NCI-H2171 treated with DMSO at 0.1 percent for 48 hours (cell line): ENCODE measurements at regions not wholly inside any gene's neighbourhood (a gene's known extent, or its start where the extent isn't known, plus 50 kb on each side); places are given as distances from the start of the nearest gene placed in this dataset.

Experiments
- DNase-seq: peaks from one replicate; lab custom pipeline; 2025; lab: John Stamatoyannopoulos, UW

DNA sequence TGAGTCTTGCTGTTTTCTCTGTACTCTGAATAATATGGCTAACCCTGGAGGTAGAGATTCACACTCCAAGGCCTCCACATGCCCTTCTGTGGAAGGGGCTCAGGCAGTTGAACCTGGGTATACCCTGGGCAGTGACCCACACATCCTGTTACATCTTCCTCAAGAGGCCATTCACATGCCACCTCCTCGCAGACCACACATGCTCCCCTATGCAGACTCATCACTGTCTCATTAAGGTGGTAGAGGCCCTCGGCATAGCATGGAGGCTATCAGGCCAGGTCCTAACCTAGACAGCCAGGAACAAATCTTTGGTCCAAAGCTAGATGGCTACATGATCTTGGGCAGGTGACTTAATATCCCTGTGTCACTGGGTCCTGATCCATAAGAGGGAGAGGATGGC, 363.9 kb upstream of the ZNF507 start:
- no peak for DNase-seq

DNA sequence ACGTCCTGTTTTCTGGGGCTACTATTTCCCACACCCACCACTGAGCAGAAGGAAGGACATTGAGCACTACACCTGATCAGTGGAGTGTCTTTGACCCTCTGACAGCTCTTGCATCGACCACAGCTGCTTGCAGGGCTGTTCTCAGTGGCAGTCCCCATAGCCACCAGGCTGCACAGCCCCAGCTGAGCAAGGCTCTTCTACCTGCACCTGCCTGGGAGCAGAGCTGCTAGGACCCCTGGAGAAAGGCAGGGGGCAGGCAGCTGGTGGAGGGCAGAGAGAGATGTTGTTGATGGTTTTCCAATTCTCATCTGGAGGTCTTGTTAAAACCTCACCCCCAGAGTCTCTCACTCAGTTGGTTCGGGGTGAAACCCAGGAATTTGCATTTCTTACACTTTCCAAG, 361.8 kb upstream of the ZNF507 start:
- no peak for DNase-seq

DNA sequence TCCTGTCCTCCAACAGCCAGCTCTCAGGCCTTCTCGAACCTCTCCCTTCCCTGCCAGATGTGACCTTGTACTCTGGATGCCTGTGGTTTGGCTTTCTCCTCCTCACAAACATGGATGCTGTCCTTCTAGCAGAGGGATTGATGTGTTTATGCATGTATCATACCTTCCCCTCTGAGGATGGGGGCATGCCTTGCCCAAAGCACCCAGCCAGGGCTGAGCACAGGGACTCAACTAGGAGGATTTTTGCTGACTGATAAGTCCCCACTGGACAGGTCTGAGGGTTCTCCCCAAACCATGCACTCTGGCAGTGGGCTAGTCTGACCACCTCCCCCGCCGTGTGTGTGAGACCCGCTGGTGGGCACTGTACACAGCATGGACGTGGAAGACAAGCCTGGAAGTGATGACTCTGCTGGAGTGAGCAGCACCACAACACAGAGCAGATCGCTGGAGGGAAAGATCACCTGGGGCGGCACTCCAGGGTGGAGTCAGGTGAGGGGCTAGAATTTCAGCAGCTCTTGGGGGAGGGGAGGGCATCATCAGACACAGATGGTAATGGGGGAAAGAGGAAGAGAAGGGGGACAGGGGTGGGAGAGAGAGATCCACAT, 360.3 kb upstream of the ZNF507 start:
- DNase-seq = no peak

- no peak for DNase-seq
These were observed 358.5 kb upstream of the ZNF507 start for GRCh38 chr19:31986951-31987350.

GRCh38 chr19:31988256-31988655, 357.2 kb upstream of the ZNF507 start:
- DNase-seq = no peak

DNA sequence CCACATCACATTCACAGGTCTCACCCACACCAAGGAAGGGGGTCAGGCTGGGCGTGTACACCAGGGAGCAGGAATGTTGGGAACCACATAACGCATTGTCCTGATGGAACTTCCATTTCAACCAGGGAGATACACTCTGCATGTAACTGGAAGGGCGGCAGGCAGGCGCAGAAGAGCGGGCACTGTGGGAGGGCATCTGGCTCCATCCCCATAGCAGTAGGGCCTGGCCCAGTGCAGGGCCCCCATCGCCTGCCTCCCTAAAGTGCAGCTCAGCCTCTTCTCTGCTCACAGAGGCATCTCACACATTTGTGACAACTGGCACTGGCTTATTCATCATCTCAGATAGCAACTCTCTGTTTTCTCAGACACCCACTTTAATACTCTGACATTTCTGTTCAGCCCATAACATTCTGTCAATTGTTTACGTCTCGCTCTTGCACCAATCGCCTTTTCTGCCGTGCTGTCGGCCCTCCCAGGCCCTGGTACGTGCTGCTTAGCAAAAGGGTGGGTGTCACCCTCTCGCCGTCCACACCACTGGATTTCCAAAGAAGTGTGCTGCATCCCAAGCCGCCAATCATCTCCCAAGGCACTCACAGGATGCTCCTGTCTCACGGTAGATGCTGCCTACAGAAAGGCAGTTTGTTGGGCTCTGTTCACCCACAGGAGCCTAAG, 353.3 kb upstream of the ZNF507 start:
- DNase-seq = no peak

DNA sequence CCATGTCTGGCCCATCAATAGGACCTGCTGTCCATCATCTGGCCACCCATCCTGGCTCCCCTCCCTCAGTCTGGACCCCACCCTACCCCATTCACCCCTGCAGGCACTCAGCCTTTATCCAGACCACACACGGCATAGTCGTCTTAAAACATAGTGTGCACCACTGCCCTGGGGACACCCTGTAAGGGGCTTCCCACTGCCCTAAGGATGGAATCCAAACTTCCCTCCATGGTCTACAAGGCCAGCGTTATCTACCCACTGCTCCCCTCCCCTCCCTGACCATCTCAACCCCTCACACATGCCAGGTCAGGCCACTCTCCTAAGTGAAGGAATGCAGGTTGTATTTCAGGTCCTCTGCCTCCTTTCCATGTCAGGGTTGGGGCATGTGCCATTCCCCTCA, 352.7 kb upstream of the ZNF507 start:
- DNase-seq = no peak

DNA sequence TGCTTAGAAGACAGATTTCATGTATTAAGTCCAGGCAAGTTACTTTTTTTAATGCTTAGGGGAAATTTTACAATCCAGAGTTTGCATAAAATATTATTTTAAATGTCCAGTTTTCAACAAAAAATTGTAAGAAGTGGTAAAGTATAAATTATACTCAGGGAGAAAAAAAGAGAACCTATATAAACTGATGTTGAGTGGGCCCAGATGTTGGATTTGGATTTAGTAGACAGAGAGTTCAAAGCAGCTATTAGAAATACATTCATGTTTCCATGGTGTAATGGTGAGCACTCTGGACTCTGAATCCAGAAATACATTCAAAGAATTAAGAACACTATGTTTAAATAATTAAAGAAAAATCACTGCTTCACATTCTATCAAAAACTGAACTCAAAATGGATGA, 349.9 kb upstream of the ZNF507 start:
- no peak for DNase-seq

DNA sequence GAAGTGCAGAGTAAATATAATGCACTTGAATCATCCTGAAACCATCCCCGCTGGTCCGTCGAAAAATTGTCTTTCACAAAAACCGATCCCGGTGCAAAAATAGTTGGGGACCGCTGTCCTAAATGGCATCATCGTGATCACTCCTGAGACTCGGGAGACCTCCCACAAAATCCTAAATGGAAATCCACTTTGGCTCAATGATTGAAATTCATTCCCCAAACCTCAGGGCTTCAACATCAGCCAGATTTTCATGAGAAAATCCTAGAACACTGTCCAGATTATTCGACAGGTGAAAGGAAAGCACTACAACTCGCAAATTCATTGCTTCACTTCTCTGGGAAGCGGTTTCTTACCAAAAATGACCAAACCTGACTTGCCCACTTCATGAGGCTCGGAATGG, 335.3 kb upstream of the ZNF507 start:
- no peak for DNase-seq

DNA sequence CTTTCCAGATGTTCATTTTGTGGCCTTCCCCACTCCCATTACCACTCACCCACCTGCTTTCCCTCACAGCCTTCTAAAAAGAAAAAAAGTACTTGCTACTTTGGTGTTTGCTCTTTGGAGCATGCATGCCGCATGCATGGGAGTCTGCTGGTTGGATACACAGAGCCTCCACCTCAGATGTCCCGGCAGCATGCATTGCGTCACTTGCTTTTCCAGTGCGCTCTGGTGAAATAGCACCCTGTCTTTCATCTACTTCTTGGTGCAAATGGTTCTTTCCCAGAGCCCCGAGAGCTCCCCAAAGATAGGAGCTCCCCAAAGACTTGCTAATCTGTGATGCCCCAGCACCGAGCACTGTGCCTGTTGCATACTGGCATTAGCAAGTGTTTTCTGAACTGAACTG, 333.2 kb upstream of the ZNF507 start:
- DNase-seq = no peak

DNA sequence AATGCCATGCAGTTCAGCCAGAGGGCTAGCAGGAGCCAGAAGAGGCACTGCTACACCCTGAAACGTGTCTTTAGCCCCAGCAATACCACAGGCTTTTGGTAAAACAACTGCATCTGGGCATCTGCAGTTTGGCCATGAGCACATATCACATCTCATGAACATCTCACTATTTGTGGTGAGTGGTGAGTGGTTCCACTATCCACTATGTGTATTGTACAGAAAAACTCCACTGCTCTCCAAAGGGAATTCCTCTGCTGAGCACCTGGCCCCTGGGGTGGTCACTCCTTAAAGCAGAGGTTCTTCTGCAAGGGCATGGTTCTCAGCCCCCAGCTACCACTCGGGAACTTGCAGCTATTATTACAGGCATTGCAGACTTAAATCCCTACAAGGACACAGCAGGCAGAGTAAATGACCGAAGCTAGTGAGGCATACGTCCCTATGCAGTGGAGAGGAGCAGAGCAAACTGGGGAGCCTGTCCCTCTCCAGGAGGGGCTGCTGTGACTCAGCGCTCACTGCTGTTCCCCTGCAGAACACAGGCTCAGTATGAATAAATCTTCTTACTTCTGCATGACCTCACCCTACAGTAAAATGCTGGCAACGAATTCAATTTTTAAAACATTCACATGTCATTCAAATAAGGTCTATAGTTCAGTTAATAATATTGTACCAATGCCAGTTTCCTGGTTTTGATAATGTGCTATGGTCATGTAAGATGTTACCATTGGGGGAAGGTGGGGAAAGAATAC, 332.4 kb upstream of the ZNF507 start:
- DNase-seq = no peak

DNA sequence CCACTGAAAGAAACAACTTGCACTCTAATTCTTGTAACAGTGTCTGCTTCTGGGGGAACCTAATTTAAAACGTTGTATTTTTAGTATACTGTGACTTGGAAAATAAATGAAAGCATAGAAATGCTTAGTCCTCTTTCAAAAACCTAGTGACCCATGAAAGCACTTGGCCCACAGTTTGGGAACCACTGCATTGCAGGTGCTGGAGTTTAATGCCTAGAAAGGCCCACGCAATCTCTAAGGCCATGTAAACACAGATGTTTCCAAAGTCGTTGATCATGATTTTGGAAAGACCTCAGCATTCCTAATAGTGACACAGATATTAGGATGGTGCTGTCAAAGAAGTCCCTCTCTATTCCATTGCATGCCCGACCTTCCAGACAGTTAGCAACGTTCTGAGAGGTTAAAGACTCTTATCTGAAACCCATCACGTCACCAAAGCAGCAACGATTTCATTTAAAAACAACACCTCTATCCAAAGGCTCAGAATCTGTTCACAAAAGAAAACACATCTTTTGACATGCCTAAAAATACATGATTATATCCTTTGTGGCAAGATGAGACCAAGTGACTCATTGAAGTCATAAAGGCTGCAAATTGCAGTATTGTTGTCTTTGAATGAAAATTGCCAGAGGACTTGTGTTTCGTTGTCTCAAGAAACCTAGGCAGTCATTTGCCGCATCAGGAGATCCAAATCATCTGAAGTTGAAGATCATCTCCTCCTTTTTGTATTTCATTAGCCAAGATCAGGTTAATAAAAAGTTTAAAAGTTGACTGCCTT, 328.0 kb upstream of the ZNF507 start:
- no peak for DNase-seq

GRCh38 chr19:32018014-32018413, 327.4 kb upstream of the ZNF507 start:
- DNase-seq = no peak

DNA sequence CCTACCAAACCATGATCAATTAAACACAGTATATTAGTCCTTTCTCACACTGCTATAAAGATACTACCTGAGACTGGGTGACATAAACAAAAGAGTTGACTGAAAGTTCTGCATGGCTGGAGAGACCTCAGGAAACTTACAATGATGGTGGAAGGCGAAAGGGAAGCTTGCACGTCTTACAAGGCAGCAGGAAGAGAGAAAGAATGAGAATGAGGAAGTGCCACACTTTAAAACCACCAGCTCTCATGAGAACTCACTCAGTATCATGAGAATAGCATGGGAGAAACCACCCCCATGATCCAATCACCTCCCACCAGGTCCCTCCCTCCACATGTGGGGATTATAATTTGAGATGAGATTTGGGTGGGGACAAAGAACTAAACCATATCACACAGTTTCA, 324.9 kb upstream of the ZNF507 start:
- DNase-seq = no peak

DNA sequence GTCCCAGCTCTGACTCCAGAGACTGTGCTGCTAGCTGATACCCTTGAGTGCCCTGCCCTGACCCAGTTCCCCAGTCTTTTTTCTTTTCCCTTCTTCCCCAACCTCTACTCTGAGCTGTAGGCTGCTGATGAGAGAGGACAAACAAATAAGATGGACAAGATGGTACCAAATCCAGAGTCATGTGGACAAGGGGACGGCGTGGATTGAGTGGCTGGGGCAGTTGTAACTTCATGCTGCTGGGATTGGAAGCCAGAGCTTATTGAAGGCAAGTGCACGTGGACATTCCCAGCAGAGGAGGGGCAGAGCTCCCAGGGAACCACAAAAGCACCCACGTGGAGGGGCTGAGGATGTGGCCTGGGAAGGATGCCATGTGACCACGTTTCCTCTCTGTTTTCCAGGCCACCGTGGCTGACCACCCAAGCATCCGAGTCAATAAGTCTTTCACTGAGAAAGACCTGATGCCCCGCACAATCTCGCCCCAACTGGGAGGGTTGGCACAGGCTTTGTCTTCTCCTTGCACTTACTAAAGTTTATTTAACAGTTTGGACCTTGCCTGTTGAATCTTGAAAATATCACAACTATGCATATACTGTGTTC, 323.3 kb upstream of the ZNF507 start:
- DNase-seq = no peak

DNA sequence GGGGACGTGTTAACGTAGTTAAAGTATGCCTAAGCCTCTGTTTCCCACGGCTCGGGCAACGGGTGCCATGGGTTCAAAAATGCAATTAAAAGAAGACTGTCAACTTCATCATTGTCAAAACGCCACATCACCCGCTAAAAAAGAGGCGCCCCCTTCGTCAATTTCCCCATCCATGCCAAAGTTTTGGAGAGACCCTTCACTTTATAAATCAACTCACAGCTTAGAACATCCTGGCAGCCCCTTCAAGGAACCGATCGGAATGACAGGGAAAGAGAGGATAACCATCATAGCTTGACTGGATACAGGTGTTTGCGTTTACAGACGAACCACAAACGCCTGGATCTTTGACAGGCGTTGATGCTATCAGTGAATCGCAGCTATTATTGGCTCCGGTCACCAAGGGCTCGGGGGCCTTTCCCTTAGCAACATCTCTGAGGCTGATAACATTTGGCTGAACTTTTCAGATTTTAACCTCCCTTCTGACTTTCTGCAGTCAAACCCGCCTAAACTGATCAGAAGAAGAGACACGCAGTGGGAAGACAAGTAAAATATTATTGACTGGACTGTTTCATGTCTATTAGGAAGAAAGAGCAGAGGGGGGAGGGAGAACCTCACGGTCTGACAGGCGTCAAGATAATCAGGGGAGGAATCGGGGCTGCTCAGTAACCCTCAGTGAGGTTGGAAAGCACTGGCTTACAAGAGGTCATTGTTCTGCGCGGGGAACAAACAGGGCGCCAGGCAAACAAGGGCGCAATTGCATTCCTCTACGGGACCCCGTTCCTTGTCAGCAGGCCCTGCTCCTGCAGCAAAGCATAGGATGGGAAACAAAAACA, 322.5 kb upstream of the ZNF507 start:
- no peak for DNase-seq

DNA sequence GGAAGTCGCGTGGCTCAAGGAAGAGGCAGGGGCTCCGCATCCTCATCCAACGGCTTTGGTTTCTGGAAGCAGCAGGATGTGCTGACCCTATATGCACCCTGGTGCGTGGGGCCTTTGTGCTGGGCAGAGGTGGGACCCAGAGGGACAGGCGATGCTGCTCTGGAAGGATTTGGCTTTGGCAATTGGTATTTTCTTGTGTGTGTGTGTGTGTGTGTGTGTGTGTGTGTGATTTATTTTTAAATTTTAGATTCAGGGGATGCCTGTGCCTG, 321.9 kb upstream of the ZNF507 start:
- DNase-seq = no peak

DNA sequence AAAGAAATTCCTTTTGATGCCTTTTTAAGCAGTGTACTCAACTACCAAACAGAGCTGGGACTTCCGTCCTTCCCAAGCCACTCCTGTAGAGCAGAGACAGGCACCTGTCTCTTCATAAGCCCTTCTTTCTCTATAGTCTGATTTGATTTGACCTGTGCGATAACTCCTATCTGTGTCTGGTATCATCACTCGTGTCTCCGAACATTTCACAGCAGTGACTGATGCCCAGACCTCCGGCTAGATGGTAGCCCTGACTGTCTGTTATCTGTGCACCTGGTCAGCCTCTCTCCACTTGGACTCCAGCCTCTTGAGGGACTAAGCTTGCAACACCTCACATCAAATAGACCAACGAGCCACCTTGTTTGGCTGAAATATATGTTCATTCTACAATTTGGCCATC, 316.2 kb upstream of the ZNF507 start:
- DNase-seq = no peak

GRCh38 chr19:32032561-32032960, 312.8 kb upstream of the ZNF507 start:
- no peak for DNase-seq

DNA sequence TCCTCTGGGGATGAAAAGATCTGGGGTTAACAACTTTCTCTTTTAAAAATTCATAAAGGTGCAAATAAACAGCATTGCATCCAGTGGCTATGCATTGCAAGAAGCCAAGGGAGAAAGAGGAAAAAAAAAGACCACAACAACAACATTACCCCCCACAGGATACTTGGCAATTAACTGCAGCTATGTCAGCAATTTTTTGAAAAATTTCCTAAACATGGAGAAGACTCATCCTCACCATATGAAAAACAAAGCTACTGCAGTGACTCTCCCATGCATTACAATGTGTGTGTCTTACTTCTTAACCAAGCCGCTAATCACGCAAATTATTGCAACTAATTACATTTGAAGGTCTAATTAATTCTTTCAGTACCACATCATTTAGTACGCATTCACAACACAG, 309.8 kb upstream of the ZNF507 start:
- no peak for DNase-seq

DNA sequence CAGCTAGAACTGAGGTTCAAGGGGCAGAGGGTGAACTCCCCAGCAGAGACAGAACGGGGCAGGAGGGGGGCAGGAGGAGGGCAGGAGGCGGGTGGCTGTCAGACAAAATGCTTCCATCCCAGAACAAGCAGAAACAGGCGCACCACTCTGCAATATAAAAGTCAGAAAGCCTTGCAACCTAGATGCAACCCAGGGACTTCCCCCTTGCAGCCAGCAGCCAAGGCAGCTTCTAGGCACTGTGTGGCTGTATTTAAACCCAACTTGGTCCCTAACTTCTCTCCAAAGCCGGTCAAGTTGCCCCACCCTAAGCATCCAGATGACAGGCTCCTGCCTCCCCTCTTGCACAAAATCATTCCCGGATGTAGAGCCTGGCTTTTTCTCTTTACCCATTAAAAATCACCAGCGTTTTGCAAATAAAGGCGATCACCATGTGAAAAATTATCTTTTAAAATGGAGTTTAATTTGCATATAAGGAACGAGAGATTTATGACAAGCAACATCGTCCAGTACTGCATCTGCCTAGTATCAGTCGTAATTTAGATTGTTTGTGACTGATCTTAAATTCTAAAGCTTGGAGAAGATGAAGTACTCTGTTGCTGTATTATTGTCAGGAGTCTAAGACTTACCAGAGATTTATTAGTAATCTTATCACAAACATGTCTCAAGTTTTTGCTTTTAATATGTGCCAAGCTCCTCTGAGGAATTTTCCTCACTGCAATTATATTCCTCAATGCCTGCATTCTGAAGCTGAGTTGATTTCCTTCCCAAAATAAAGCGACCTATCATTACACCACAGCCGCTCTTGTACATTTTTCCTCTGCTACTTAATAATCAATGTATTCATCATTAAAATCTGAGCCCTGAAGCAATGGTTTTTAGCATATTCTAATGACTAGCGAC, 307.1 kb upstream of the ZNF507 start:
- no peak for DNase-seq
